Neural cell (in vitro differentiated cells): ENCODE measurements at regions not wholly inside any gene's neighbourhood (a gene's known extent, or its start where the extent isn't known, plus 50 kb on each side); places are given as distances from the start of the nearest gene placed in this dataset.
A peak's percentile ranks its signal among the peaks of the same experiment; 100 is the strongest.

Experiments
- EP300 ChIP-seq: fragments of 450-650 bp; conservative IDR thresholded peaks from 2 replicates; pipeline ENCODE4 v1.6.1; 2014; ENCODE audit warnings: antibody characterized with exemption, mild to moderate bottlenecking, moderate library complexity; ENCODE audit not compliant: poor library complexity, severe bottlenecking
- EZH2 ChIP-seq: fragments of 200-600, 300-800 bp; shearing (Covaris generic), sonication (generic); IDR thresholded peaks from 2 replicates; pipeline ENCODE4 v1.6.1; 2014; ENCODE audit warnings: antibody characterized with exemption, low read length, borderline replicate concordance, mild to moderate bottlenecking; ENCODE audit not compliant: insufficient read depth, poor library complexity, severe bottlenecking
- MXI1 ChIP-seq: fragments of 450-650 bp; conservative IDR thresholded peaks from 2 replicates; pipeline ENCODE4 v1.6.1; 2014; ENCODE audit warnings: antibody characterized with exemption, mild to moderate bottlenecking; ENCODE audit not compliant: poor library complexity, severe bottlenecking
- POLR2AphosphoS5 ChIP-seq: IDR thresholded peaks from 2 replicates; pipeline ENCODE4 v1.6.1; 2012
- TAF1 ChIP-seq: IDR thresholded peaks from 2 replicates; pipeline ENCODE4 v1.6.1; 2012; ENCODE audit warnings: low read depth
- TF ChIP-seq, protein P1 (sequence below): fragments of 450-650 bp; IDR thresholded peaks from 2 replicates; pipeline ENCODE4 v1.5.1; 2014; ENCODE audit warnings: antibody characterized with exemption, mild to moderate bottlenecking, moderate library complexity; ENCODE audit not compliant: poor library complexity, severe bottlenecking
- TF ChIP-seq, protein P2 (sequence below): IDR thresholded peaks from 2 replicates; pipeline ENCODE4 v1.6.1; 2012; ENCODE audit warnings: borderline replicate concordance

DNA sequence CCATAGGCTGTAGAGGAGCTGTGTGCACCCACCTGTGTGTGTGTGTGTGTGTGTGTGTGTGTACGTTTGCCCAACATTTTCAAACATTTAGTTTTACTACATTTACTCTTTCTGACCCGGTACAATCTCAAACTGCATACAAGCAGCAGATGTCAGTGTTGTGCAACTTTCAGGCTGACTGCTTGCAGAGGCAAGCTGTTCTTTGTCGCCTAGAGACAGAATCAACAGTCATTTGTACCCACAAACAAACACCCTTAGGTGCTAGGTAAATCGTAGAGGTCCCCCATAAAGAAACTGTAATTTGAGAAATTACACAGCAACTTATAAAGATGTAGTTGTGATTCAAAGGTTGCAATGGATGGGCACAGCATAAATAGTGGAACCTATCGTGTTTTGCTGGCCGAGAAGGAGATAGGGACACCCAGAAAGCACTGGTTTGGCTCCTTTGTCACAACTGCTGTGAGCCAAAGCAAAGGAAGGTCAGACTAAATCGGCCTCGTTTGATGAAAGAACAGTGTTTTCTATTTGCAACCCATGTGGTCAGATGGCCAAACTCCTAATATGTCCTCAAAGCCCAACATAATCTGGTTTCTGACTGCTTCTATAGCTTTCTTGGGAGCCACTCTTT is 478.4 kb downstream of the TOX3 start:
- no peak for TF ChIP-seq EZH2
- no peak for TF ChIP-seq TAF1
- TF ChIP-seq, protein P1, sequence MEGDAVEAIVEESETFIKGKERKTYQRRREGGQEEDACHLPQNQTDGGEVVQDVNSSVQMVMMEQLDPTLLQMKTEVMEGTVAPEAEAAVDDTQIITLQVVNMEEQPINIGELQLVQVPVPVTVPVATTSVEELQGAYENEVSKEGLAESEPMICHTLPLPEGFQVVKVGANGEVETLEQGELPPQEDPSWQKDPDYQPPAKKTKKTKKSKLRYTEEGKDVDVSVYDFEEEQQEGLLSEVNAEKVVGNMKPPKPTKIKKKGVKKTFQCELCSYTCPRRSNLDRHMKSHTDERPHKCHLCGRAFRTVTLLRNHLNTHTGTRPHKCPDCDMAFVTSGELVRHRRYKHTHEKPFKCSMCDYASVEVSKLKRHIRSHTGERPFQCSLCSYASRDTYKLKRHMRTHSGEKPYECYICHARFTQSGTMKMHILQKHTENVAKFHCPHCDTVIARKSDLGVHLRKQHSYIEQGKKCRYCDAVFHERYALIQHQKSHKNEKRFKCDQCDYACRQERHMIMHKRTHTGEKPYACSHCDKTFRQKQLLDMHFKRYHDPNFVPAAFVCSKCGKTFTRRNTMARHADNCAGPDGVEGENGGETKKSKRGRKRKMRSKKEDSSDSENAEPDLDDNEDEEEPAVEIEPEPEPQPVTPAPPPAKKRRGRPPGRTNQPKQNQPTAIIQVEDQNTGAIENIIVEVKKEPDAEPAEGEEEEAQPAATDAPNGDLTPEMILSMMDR = peak; percentile 96
- TF ChIP-seq, protein P2, sequence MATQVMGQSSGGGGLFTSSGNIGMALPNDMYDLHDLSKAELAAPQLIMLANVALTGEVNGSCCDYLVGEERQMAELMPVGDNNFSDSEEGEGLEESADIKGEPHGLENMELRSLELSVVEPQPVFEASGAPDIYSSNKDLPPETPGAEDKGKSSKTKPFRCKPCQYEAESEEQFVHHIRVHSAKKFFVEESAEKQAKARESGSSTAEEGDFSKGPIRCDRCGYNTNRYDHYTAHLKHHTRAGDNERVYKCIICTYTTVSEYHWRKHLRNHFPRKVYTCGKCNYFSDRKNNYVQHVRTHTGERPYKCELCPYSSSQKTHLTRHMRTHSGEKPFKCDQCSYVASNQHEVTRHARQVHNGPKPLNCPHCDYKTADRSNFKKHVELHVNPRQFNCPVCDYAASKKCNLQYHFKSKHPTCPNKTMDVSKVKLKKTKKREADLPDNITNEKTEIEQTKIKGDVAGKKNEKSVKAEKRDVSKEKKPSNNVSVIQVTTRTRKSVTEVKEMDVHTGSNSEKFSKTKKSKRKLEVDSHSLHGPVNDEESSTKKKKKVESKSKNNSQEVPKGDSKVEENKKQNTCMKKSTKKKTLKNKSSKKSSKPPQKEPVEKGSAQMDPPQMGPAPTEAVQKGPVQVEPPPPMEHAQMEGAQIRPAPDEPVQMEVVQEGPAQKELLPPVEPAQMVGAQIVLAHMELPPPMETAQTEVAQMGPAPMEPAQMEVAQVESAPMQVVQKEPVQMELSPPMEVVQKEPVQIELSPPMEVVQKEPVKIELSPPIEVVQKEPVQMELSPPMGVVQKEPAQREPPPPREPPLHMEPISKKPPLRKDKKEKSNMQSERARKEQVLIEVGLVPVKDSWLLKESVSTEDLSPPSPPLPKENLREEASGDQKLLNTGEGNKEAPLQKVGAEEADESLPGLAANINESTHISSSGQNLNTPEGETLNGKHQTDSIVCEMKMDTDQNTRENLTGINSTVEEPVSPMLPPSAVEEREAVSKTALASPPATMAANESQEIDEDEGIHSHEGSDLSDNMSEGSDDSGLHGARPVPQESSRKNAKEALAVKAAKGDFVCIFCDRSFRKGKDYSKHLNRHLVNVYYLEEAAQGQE = no peak
- TF ChIP-seq POLR2AphosphoS5 = no peak
- peak; percentile 76 for TF ChIP-seq EP300
- TF ChIP-seq MXI1 = peak; percentile 24
